Mesenchymal stem cell (in vitro differentiated cells and primary cell): ENCODE measurements at regions not wholly inside any gene's neighbourhood (a gene's known extent, or its start where the extent isn't known, plus 50 kb on each side); places are given as distances from the start of the nearest gene placed in this dataset.

Source experiments
- DNase-seq: peaks from one replicate; pipeline ENCODE4 v3.0.0-alpha.2; 2013
- H2AFZ ChIP-seq: one replicate; pipeline ENCODE4 v1.6.1; 2013; ENCODE audit warnings: low read depth, mild to moderate bottlenecking, control low read depth, inconsistent platforms, low read length, moderate library complexity
- H2AK5ac ChIP-seq: 2 replicates; pipeline ENCODE4 v1.6.1; 2013; ENCODE audit warnings: low read length, moderate library complexity, mild to moderate bottlenecking, inconsistent platforms; ENCODE audit not compliant: severe bottlenecking
- H2BK120ac ChIP-seq: one replicate; pipeline ENCODE4 v1.6.1; 2013; ENCODE audit warnings: low read depth, mild to moderate bottlenecking, inconsistent platforms, low read length, moderate library complexity
- H2BK12ac ChIP-seq, 2 experiments: one replicate each; pipeline ENCODE4 v1.6.1; 2013; ENCODE audit warnings: inconsistent platforms in 2 of 2, low read length in 2 of 2, mild to moderate bottlenecking in 2 of 2, moderate library complexity in 2 of 2, control low read depth in 1 of 2
- H2BK15ac ChIP-seq: one replicate; pipeline ENCODE4 v1.6.1; 2013; ENCODE audit warnings: mild to moderate bottlenecking, low read depth, inconsistent platforms; ENCODE audit not compliant: poor library complexity, severe bottlenecking
- H2BK5ac ChIP-seq: 2 replicates; pipeline ENCODE4 v1.6.1; 2013; ENCODE audit warnings: low read depth, mild to moderate bottlenecking, low read length, control low read depth, inconsistent platforms; ENCODE audit not compliant: poor library complexity, severe bottlenecking
- H3K14ac ChIP-seq, 2 experiments: one replicate each; pipeline ENCODE4 v1.6.1; 2013; ENCODE audit warnings: inconsistent platforms in 2 of 2, low read length in 2 of 2, control low read depth in 1 of 2, mild to moderate bottlenecking in 1 of 2, moderate library complexity in 1 of 2
- H3K18ac ChIP-seq, 2 experiments: one replicate each; pipeline ENCODE4 v1.6.1; 2013; ENCODE audit warnings: inconsistent platforms in 2 of 2, low read length in 2 of 2, control low read depth in 1 of 2, low read depth in 1 of 2, mild to moderate bottlenecking in 1 of 2
- H3K23ac ChIP-seq, 2 experiments: one replicate each; pipeline ENCODE4 v1.6.1; 2013; ENCODE audit warnings: inconsistent platforms in 2 of 2, low read length in 2 of 2, mild to moderate bottlenecking in 2 of 2, moderate library complexity in 2 of 2, control low read depth in 1 of 2
- H3K27ac ChIP-seq: 2 replicates; pipeline ENCODE4 v1.5.1; 2013; ENCODE audit warnings: mild to moderate bottlenecking, moderate library complexity, low read length, control low read depth, inconsistent platforms; ENCODE audit not compliant: poor library complexity, severe bottlenecking
- H3K27me3 ChIP-seq, 2 experiments: 2 replicates each; pipeline versions ENCODE4 v1.6.1 to v1.7.0; 2013; ENCODE audit warnings: low read length in 2 of 2, mild to moderate bottlenecking in 2 of 2, moderate library complexity in 2 of 2, control low read depth in 1 of 2, inconsistent platforms in 1 of 2; ENCODE audit not compliant: control insufficient read depth in 1 of 2, insufficient read depth in 1 of 2
- H3K36me3 ChIP-seq, 2 experiments: 2 replicates each; pipeline versions ENCODE4 v1.6.1 to v1.7.0; 2013; ENCODE audit warnings: low read length in 2 of 2, control low read depth in 1 of 2, inconsistent platforms in 1 of 2, low read depth in 1 of 2, mild to moderate bottlenecking in 1 of 2; ENCODE audit not compliant: insufficient read depth in 2 of 2, control insufficient read depth in 1 of 2
- H3K4ac ChIP-seq, 2 experiments: one replicate each; pipeline ENCODE4 v1.6.1; 2013; ENCODE audit warnings: inconsistent platforms in 2 of 2, low read length in 2 of 2, mild to moderate bottlenecking in 2 of 2, moderate library complexity in 2 of 2, control low read depth in 1 of 2, low read depth in 1 of 2
- H3K4me1 ChIP-seq: 2 replicates; pipeline ENCODE4 v1.6.1; 2013; ENCODE audit warnings: low read depth, low read length, control low read depth; ENCODE audit not compliant: control insufficient read depth, insufficient read depth
- H3K4me2 ChIP-seq: 2 replicates; pipeline ENCODE4 v1.6.1; 2013; ENCODE audit warnings: low read length, mild to moderate bottlenecking, inconsistent platforms; ENCODE audit not compliant: poor library complexity, severe bottlenecking
- H3K4me3 ChIP-seq, 2 experiments: 2 replicates each; pipeline versions ENCODE4 v1.5.1 to v1.7.0; 2013; ENCODE audit warnings: low read length in 2 of 2, mild to moderate bottlenecking in 2 of 2, control low read depth in 1 of 2, low read depth in 1 of 2; ENCODE audit not compliant: insufficient read depth in 1 of 2
- H3K79me1 ChIP-seq: replicated peaks from 2 replicates; pipeline ENCODE4 v1.6.1; 2013; ENCODE audit warnings: mild to moderate bottlenecking, control low read depth, low read length, inconsistent platforms; ENCODE audit not compliant: poor library complexity, severe bottlenecking
- H3K9ac ChIP-seq: 2 replicates; pipeline ENCODE4 v1.7.0; 2013; ENCODE audit warnings: mild to moderate bottlenecking, low read length, moderate library complexity
- H3K9me3 ChIP-seq: 2 replicates; pipeline ENCODE4 v1.7.0; 2013; ENCODE audit warnings: mild to moderate bottlenecking, low read length; ENCODE audit not compliant: control insufficient read depth
- H4K8ac ChIP-seq: one replicate; pipeline ENCODE4 v1.6.1; 2013; ENCODE audit warnings: inconsistent platforms, mild to moderate bottlenecking, low read length, moderate library complexity
- H4K91ac ChIP-seq: one replicate; pipeline ENCODE4 v1.6.1; 2013; ENCODE audit warnings: mild to moderate bottlenecking, low read length, inconsistent platforms
- WGBS: methylation state at CpG from one replicate; pipeline ENCODE4 v1.1.7; 2013; ENCODE audit warnings: mixed read lengths; 5-methylcytosine and 5-hydroxymethylcytosine counted together

DNA sequence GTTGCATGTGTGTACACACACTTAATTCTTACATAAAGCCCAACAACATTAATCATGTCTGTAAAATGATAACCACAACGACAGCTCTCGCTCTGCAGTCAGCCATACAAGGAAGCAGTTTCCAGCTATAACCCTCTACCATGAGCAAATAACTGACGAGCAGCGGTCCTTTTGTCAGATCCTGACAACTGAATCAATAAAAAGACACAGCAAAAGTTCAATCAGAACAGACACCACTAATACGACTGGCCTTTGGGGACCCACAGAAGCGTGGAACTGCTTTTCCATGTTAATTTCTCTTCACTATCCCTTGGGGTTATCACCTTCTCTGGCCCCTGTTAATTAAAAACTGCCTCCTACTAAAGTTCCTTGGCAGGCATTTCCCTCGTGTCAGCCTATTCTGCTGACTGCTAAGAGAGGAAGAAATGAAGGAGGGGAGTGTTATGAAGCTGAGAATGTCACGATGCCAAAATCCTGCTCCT is 722.8 kb upstream of the GRAMD2B start:
- Histone ChIP-seq H3K36me3 (no peaks in the 10 kb centered on the region), H3K27me3 (no peaks in the 10 kb centered on the region), H4K91ac (no peak overlapping the region), H3K9ac (peak overlapping the region; percentile 52), H2AK5ac (no peak overlapping the region), H3K23ac (no peak overlapping the region), H3K18ac (no peak overlapping the region), H4K8ac (no peak overlapping the region), H2AFZ (no peak overlapping the region), H3K14ac (no peak overlapping the region), H3K4me1 (no peaks in the 10 kb centered on the region), H3K27ac (peak overlapping the region; percentile 79), H3K4me2 (peak overlapping the region; percentile 38), H2BK120ac (peak overlapping the region; percentile 54), H3K79me1 (no peaks in the 10 kb centered on the region), H3K9me3 (peaks cover 21% of the 10 kb centered on the region), H2BK15ac (no peak overlapping the region), H3K4me3 (peak overlapping the region in 1 of 2 experiments; percentile 25), H2BK12ac (no peak overlapping the region), H3K4ac (peak overlapping the region in 1 of 2 experiments; percentile 26), H2BK5ac (no peak overlapping the region)
- DNase-seq = peak; percentile 35
- WGBS = 23% methylated on average over 6 of the region's 8 CpGs

DNA sequence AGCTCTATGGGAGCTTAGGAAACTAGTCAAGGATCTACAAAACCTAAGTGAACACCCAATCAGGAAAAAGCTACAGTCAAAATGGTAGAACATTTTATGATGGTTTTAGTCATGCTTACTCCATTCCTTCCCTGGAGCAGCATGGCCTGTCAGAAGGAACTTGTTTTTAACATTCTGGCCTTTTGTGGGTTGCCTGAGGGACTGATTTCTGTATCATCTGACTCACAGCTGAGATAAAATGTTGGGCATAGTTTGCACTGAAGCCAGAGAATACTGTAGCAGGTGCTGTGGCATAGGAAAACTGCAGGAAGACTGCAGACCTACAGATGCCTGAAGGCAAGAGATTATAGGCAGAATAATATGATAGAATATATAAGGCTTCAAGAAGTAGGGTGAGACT is 719.6 kb upstream of the GRAMD2B start:
- no peak overlapping the region for H3K23ac ChIP-seq
- no peak overlapping the region for H3K4me3 ChIP-seq
- H2AFZ ChIP-seq = no peak overlapping the region
- DNase-seq = no peak
- no peak overlapping the region for H2AK5ac ChIP-seq
- H3K14ac ChIP-seq = no peak overlapping the region
- no peak overlapping the region for H3K18ac ChIP-seq
- H2BK15ac ChIP-seq = no peak overlapping the region
- H3K4me1 ChIP-seq = no peaks in the 10 kb centered on the region
- H2BK5ac ChIP-seq = no peak overlapping the region
- no peaks in the 10 kb centered on the region for H3K27me3 ChIP-seq
- H3K4ac ChIP-seq = no peak overlapping the region
- peaks cover 24% of the 10 kb centered on the region for H3K9me3 ChIP-seq
- no peak overlapping the region for H2BK120ac ChIP-seq
- no peak overlapping the region for H3K27ac ChIP-seq
- H3K36me3 ChIP-seq = no peaks in the 10 kb centered on the region
- no peaks in the 10 kb centered on the region for H3K79me1 ChIP-seq
- H2BK12ac ChIP-seq = no peak overlapping the region
- H4K8ac ChIP-seq = no peak overlapping the region
- no peak overlapping the region for H3K4me2 ChIP-seq
- H3K9ac ChIP-seq = no peak overlapping the region
- H4K91ac ChIP-seq = no peak overlapping the region

- Histone ChIP-seq H3K4me3 (no peak overlapping the region), H2BK120ac (no peak overlapping the region), H3K36me3 (no peaks in the 10 kb centered on the region), H2BK15ac (no peak overlapping the region), H2BK12ac (no peak overlapping the region), H3K79me1 (no peaks in the 10 kb centered on the region), H4K8ac (no peak overlapping the region), H3K14ac (no peak overlapping the region), H3K27me3 (no peaks in the 10 kb centered on the region), H2BK5ac (no peak overlapping the region), H3K27ac (no peak overlapping the region), H3K4me1 (no peaks in the 10 kb centered on the region), H2AFZ (no peak overlapping the region), H3K18ac (no peak overlapping the region), H3K4me2 (no peak overlapping the region), H3K4ac (no peak overlapping the region), H3K23ac (no peak overlapping the region), H2AK5ac (no peak overlapping the region), H3K9ac (no peak overlapping the region), H3K9me3 (peaks cover 24% of the 10 kb centered on the region), H4K91ac (no peak overlapping the region)
- WGBS = 79% methylated on average over 1 of the region's 1 CpG
- no peak for DNase-seq
Measured at GRCh38 chr5:125704888-125705287, 718.3 kb upstream of the GRAMD2B start.

DNA sequence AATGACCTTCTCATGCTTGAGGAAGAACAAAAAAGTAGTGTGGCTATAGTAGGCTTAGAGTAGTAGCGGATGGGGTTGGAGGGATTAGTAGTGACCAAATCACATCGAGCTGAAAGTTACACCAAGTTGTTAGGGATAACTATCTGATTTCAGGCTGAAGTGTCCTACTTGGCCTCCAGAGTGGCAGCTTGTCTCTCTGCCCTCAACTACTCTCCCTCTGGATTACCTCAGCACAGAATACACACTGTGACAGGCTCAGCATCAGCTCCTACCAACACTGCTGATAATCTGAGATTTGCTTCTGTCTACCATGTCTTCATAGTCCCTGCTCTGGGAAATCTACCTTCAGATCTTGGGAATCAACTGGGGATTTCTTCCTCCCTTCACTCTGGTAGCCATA is 714.6 kb upstream of the GRAMD2B start:
- H3K36me3 ChIP-seq = no peaks in the 10 kb centered on the region
- DNase-seq = no peak
- no peak overlapping the region for H4K91ac ChIP-seq
- no peak overlapping the region for H3K9ac ChIP-seq
- H3K23ac ChIP-seq = no peak overlapping the region
- peak overlapping the region; percentile 19 for H2BK120ac ChIP-seq
- no peak overlapping the region for H4K8ac ChIP-seq
- H3K4me3 ChIP-seq = no peak overlapping the region
- no peaks in the 10 kb centered on the region for H3K4me1 ChIP-seq
- H3K27me3 ChIP-seq = no peaks in the 10 kb centered on the region
- H3K79me1 ChIP-seq = no peaks in the 10 kb centered on the region
- H2BK5ac ChIP-seq = no peak overlapping the region
- peaks cover 22% of the 10 kb centered on the region for H3K9me3 ChIP-seq
- H2BK12ac ChIP-seq = no peak overlapping the region
- no peak overlapping the region for H3K14ac ChIP-seq
- no peak overlapping the region for H2AK5ac ChIP-seq
- no peak overlapping the region for H3K4ac ChIP-seq
- no peak overlapping the region for H2BK15ac ChIP-seq
- no peak overlapping the region for H3K27ac ChIP-seq
- no peak overlapping the region for H3K4me2 ChIP-seq
- H2AFZ ChIP-seq = no peak overlapping the region
- H3K18ac ChIP-seq = no peak overlapping the region
- 54% methylated on average over 2 of the region's 2 CpGs for WGBS
